GM13977 (cell line): ENCODE measurements at regions not wholly inside any gene's neighbourhood (a gene's known extent, or its start where the extent isn't known, plus 50 kb on each side); places are given as distances from the start of the nearest gene placed in this dataset.
A peak's percentile ranks its signal among the peaks of the same experiment; 100 is the strongest.

ENCODE experiments used
- DNase-seq: peaks from one replicate; pipeline ENCODE4 v3.0.0; 2012; ENCODE audit warnings: low spot score
- in situ Hi-C: fragments of 300-500 bp; cut with MboI; formaldehyde crosslinking; loops from one replicate; pipeline ENCODE4 v1.12.0; 2022; ENCODE audit warnings: low sequenced_read_pairs, low pct_unique_long_range_greater_than_20kb, mixed read lengths, inconsistent platforms; ENCODE audit not compliant: unreplicated experiment
- TF ChIP-seq, protein P1 (sequence below): IDR thresholded peaks from 2 replicates; pipeline ENCODE4 v1.5.1; 2012; ENCODE audit warnings: mild to moderate bottlenecking, control low read depth; ENCODE audit not compliant: insufficient read depth; ENCODE audit errors: extremely low read depth, missing control alignments

DNA sequence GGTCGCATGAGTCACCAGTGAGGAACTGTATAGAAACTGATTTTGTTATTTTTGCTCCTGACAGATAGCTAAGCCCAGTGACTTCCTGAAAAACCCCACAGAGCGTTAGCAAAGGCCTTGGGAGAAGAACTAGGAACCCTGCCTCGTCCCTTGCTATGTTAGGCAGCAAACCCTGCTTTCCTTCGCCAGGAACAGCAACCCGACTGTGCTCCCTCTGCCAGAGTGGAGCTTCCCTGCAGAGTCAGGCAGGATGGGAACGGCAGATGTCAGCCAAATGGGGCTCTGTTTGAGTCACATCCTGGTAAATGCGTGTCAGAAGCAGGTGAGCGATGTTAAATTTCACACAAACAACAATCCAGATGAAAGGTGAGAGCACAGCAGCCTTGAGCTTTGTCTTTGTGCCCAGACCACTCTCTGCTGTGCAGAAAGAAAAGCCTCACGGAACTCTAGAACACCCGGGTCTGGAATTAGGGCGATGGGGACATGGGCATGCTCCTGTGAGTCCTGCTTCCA lies 186.6 kb downstream of the ADAMTS15 start:
- no peak for DNase-seq
- in situ Hi-C loops, result no loop called here
- TF ChIP-seq, protein P1, sequence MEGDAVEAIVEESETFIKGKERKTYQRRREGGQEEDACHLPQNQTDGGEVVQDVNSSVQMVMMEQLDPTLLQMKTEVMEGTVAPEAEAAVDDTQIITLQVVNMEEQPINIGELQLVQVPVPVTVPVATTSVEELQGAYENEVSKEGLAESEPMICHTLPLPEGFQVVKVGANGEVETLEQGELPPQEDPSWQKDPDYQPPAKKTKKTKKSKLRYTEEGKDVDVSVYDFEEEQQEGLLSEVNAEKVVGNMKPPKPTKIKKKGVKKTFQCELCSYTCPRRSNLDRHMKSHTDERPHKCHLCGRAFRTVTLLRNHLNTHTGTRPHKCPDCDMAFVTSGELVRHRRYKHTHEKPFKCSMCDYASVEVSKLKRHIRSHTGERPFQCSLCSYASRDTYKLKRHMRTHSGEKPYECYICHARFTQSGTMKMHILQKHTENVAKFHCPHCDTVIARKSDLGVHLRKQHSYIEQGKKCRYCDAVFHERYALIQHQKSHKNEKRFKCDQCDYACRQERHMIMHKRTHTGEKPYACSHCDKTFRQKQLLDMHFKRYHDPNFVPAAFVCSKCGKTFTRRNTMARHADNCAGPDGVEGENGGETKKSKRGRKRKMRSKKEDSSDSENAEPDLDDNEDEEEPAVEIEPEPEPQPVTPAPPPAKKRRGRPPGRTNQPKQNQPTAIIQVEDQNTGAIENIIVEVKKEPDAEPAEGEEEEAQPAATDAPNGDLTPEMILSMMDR, result no peak

DNA sequence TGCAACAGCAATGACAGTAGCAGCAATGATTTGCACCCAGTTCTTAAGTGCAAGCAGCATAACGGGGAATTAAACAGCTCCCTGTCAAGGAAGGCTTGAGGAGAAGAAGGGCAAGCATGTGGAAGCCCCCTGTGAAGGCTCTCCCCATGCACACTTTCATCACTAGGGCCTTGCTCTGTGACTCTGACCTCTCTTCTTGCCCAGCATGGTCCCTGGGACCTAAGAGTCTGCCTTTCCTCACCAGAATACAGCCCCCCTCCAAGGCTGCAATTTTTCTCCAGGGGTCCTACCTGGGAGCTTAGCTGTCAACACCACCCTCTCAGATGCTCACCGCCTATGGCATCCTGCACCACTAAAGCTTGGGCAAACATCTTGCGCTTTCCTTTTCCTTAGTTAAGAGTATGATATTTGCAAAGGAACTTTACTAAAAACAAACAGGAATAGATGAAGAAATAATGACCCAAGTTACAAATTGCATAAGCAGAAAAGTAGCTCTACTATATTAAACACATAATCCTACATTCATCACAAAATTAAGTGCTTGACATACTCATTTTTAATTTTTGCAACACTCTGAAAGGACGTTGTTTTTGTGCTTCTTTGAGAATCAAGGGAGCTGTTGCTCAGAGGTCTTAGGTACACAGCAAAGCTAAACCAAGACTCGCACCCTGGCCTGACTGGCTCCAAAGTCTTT lies 187.6 kb downstream of the ADAMTS15 start:
- TF ChIP-seq, protein P1, result no peak
- in situ Hi-C loops, result no loop called here

DNA sequence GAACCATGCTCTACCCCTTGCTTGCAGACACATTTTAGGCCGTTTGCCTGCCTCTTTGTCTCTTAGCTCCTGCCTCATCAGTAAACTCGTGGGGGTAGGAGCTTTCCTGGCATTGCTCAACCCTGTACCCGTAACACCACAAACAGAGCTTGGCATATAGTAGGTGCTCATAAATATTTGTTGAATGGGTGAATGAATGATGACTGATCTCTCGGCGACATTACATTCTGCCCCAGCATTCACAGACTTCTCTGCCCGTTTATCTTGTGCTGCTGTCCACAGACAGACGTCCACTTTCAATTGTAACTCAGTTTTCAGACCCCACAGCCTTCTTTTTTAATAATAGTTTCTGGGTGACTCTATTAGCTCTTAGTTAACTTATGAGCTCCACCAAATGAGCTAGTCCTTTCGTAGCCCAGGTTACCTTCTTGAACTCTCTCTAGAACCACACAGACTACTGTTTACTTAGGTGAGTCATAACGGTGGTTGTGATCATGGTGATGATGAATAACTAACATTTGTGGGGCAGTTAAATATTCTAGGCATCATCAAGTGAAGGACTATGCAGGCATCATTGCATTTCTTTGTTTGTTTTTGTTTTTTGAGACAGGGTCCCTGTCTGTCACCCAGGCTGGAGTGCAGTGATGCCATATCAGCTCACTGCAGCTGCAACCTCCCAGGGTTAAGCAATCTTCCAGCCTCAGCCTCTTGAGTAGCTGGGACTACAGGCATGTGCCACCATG lies 188.4 kb downstream of the ADAMTS15 start:
- peak; percentile 17 for DNase-seq
- in situ Hi-C loops, result no loop called here

More for the DNA sequence above, 187.6 kb downstream of the ADAMTS15 start:
- no peak for DNase-seq

DNA sequence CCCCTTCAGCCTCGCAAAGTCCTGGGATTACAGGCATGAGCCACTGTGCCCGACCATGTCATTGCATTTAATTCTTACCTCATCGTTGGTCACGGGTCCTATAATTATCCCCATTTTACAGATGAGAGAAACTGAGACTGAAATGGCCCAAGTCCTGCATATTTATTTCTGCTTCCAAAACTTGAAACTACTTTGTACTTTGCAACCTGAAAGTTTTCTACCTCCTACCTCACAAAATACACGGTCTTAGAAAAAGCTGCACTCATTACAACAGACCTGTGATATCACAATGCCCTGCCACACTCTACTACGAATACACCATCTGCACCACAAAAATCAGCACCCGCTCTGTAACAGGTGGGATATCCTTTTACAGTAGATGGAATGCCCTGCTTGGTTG lies 189.1 kb downstream of the ADAMTS15 start:
- DNase-seq, result no peak
- TF ChIP-seq, protein P1, result no peak
- in situ Hi-C loops, result no loop called here

More for the DNA sequence above, 188.4 kb downstream of the ADAMTS15 start:
- TF ChIP-seq, protein P1, result no peak

DNA sequence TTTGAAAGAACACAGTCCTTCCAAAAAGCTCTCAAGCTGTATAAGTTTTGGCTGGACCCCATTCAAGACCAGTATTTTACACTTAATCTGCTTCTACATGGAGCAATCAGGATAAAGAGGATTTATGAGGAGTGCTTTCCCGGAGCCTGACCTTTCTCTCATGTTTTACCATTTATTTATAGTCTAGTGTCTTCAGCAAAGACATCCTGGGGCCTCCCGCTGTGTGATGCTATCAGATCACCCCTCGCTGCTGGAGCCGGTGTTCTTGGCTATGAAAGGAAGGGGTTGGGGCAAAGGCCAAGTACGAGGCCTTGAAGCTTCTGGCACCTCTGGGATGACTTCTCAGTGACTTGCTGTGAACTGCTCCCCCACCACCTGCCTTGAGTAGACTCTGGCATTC lies 189.6 kb downstream of the ADAMTS15 start:
- TF ChIP-seq, protein P1, result no peak
- in situ Hi-C loops, result no loop called here
- no peak for DNase-seq

DNA sequence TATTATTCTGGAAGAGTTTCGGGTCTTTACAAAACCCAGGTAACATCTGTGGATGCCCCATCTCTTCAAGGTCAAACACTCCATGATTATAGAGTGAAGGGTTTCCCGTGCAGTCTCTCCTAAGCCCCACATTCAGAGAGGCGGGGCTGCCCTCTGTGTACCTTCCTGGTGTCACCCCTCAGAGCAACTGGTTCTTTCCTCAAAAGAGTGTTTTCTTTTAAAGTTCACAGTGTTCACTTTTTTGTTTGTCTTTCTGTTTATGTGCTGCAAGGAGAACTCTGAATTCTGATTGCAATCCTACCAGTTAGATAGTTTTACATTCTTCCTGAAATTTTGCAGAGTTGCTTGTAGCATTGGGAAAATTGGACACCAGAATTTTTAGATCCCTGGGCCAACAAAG lies 190.2 kb downstream of the ADAMTS15 start:
- in situ Hi-C loops, result no loop called here
- TF ChIP-seq, protein P1, result no peak
- no peak for DNase-seq
